ENCODE measurements at regions not wholly inside any gene's neighbourhood (a gene's known extent, or its start where the extent isn't known, plus 50 kb on each side); places are given as distances from the start of the nearest gene placed in this dataset.

DNA sequence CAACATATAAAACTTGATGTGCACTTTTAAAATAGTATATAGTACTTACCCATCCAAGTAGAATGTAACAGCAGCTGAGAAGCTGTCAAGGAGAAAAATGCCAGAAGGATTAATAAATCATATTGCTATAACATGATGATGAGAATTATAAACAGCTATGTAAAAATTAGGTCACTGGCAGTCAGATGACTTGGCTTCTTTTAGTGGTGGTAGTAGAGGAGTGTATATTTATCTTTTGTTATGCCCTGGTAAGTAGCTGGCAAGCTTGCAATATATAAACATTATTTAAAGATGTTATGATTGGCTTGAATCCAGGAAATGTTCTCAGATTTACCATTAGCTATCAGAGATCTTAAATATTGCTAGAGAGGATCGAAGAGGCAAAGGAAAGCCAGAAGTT, 471.0 kb upstream of the MGAT4C start:
- no peaks in the 10 kb centered on the region for H3K4me1 ChIP-seq
- H3K4me3 ChIP-seq, result no peak overlapping the region
- H3K36me3 ChIP-seq, result no peaks in the 10 kb centered on the region
- no peaks in the 10 kb centered on the region for H3K27me3 ChIP-seq
- TF ChIP-seq POLR2AphosphoS5 (IDR thresholded peaks at IDR 0.05) (no peak), POLR2A (IDR thresholded peaks at IDR 0.05) (no peak), CTCF (IDR thresholded peaks at IDR 0.05) (no peak), EP300 (IDR thresholded peaks at IDR 0.05) (no peak)
- H3K27ac ChIP-seq, result no peak overlapping the region
- no peaks in the 10 kb centered on the region for H3K9me3 ChIP-seq
- WGBS, 2 donors, result 34 to 38% methylated on average over 1 of the region's 1 CpG
- DNase-seq (no peak), ATAC-seq (ENCODE audit: low FRiP score in 2 of 2) (no peak)

- Histone ChIP-seq H3K36me3 (no peaks in the 10 kb centered on the region), H3K4me3 (no peak overlapping the region), H3K27me3 (no peaks in the 10 kb centered on the region), H3K27ac (no peak overlapping the region), H3K9me3 (no peaks in the 10 kb centered on the region), H3K4me1 (no peaks in the 10 kb centered on the region)
- WGBS, 2 donors, result 62 to 79% methylated on average over 1 of the region's 1 CpG
- TF ChIP-seq POLR2AphosphoS5 (IDR thresholded peaks at IDR 0.05) (no peak), POLR2A (IDR thresholded peaks at IDR 0.05) (no peak), CTCF (IDR thresholded peaks at IDR 0.05) (no peak), EP300 (IDR thresholded peaks at IDR 0.05) (no peak)
- DNase-seq, result no peak
- no peak for ATAC-seq (ENCODE audit: low FRiP score in 2 of 2)
These were observed 468.5 kb upstream of the MGAT4C start for GRCh38 chr12:86724716-86725115.

GRCh38 chr12:86723326-86723725, 467.1 kb upstream of the MGAT4C start:
- no peaks in the 10 kb centered on the region for H3K27me3 ChIP-seq
- H3K4me1 ChIP-seq, result no peaks in the 10 kb centered on the region
- WGBS, 2 donors, result 65 to 74% methylated on average over 2 of the region's 2 CpGs
- no peak for ATAC-seq (ENCODE audit: low FRiP score in 2 of 2)
- H3K9me3 ChIP-seq, result no peaks in the 10 kb centered on the region
- H3K4me3 ChIP-seq, result no peak overlapping the region
- TF ChIP-seq CTCF (IDR thresholded peaks at IDR 0.05), result no peak
- TF ChIP-seq POLR2AphosphoS5 (IDR thresholded peaks at IDR 0.05), result no peak
- TF ChIP-seq POLR2A (IDR thresholded peaks at IDR 0.05), result no peak
- no peak for TF ChIP-seq EP300 (IDR thresholded peaks at IDR 0.05)
- no peak overlapping the region for H3K27ac ChIP-seq
- DNase-seq, result no peak
- H3K36me3 ChIP-seq, result no peaks in the 10 kb centered on the region

GRCh38 chr12:86721713-86722397, 465.7 kb upstream of the MGAT4C start:
- 76 to 81% methylated on average over 5 of the region's 5 CpGs for WGBS, 2 donors

More at GRCh38 chr12:86721713-86722397, 465.7 kb upstream of the MGAT4C start:
- DNase-seq, result no peak
- Histone ChIP-seq H3K27me3 (no peaks in the 10 kb centered on the region), H3K4me1 (no peaks in the 10 kb centered on the region), H3K4me3 (no peak overlapping the region), H3K36me3 (no peaks in the 10 kb centered on the region), H3K27ac (no peak overlapping the region), H3K9me3 (no peaks in the 10 kb centered on the region)
- ATAC-seq (ENCODE audit: low FRiP score in 2 of 2), result no peak
- TF ChIP-seq CTCF (IDR thresholded peaks at IDR 0.05) (no peak), EP300 (IDR thresholded peaks at IDR 0.05) (no peak), POLR2AphosphoS5 (IDR thresholded peaks at IDR 0.05) (no peak), POLR2A (IDR thresholded peaks at IDR 0.05) (no peak)

All from upper lobe of left lung (tissue), 6 donors.